K562 (cell line): ENCODE measurements at regions not wholly inside any gene's neighbourhood (a gene's known extent, or its start where the extent isn't known, plus 50 kb on each side); places are given as distances from the start of the nearest gene placed in this dataset.

Experiments
- MYC ChIP-seq, 2 experiments: fragments of 250-450 bp in 1 of 2; sonication (Bioruptor Pico) in 1 of 2; IDR thresholded peaks; 2 replicates each; pipeline versions ENCODE4 v1.5.1 to v1.6.1; 2012 to 2021; ENCODE audit warnings: low read depth in 2 of 2, borderline replicate concordance in 1 of 2, improper control_type of control experiment in 1 of 2, low read length in 1 of 2, mild to moderate bottlenecking in 1 of 2, moderate library complexity in 1 of 2
- POLR2A ChIP-seq: fragments of 450-650 bp; conservative IDR thresholded peaks from 2 replicates; pipeline ENCODE4 v1.6.1; 2016
- ZNF134 ChIP-seq: fragments of 250-450 bp; sonication (Bioruptor Pico); conservative IDR thresholded peaks from 2 replicates; pipeline ENCODE4 v1.4.0; 2020
- TF ChIP-seq, protein P1 (sequence below), 3 experiments: IDR thresholded peaks in 2 of 3; conservative IDR thresholded peaks in 1 of 3; 2 replicates each; pipeline ENCODE4 v1.5.1; 2011 to 2012; ENCODE audit warnings: low read length in 3 of 3, mild to moderate bottlenecking in 3 of 3, control low read depth in 2 of 3, improper control_type of control experiment in 1 of 3, inconsistent platforms in 1 of 3, low read depth in 1 of 3, mixed read lengths in 1 of 3, moderate library complexity in 1 of 3; ENCODE audit not compliant: insufficient read depth in 2 of 3

- TF ChIP-seq ZNF134 (no peak), MYC (IDR thresholded peaks at IDR 0.05; ENCODE audit: low read depth, low read length) (no peak), MYC (CRISPR knock-in tag; IDR thresholded peaks at IDR 0.05; ENCODE audit: borderline replicate concordance, low read depth) (no peak), POLR2A (no peak)
- TF ChIP-seq, protein P1, sequence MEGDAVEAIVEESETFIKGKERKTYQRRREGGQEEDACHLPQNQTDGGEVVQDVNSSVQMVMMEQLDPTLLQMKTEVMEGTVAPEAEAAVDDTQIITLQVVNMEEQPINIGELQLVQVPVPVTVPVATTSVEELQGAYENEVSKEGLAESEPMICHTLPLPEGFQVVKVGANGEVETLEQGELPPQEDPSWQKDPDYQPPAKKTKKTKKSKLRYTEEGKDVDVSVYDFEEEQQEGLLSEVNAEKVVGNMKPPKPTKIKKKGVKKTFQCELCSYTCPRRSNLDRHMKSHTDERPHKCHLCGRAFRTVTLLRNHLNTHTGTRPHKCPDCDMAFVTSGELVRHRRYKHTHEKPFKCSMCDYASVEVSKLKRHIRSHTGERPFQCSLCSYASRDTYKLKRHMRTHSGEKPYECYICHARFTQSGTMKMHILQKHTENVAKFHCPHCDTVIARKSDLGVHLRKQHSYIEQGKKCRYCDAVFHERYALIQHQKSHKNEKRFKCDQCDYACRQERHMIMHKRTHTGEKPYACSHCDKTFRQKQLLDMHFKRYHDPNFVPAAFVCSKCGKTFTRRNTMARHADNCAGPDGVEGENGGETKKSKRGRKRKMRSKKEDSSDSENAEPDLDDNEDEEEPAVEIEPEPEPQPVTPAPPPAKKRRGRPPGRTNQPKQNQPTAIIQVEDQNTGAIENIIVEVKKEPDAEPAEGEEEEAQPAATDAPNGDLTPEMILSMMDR (IDR thresholded peaks at IDR 0.05 in 2 of 3, conservative IDR thresholded peaks at IDR 0.05 in 1 of 3; ENCODE audit: insufficient read depth in 2 of 3, low read depth in 1 of 3, low read length in 3 of 3), result no peak
These were observed 133.0 kb downstream of the FAT4 start for GRCh38 chr4:125447551-125448290.
